ENCODE measurements at regions not wholly inside any gene's neighbourhood (a gene's known extent, or its start where the extent isn't known, plus 50 kb on each side); places are given as distances from the start of the nearest gene placed in this dataset.

DNA sequence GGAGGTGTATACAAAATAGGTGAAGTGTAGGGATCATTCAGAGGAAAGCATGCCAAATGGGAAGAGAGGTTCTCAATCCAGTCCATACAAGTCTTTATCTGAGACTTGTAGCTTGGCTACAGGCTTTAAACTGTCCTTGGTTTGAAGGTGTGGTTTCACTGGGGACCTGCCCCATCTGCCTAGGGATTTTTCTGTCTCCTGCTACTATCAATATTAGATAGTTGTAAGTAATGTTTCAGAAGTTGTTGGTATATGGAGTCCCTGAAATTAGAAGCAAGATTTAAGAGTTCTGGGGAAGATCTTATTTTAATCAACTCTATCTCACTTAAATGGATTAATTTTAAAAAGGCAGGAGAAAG, 100.9 kb downstream of the ANKRD7 start:
- no peak overlapping the region for H3K27ac ChIP-seq (ENCODE audit: low read depth, low read length)
- no peak overlapping the region for H3K4me3 ChIP-seq (ENCODE audit: insufficient read depth, low read depth, low read length)
- no peak for TF ChIP-seq CTCF (IDR thresholded peaks at IDR 0.05; ENCODE audit: insufficient read depth, low read depth, low read length)
- no peak for TF ChIP-seq EZH2 (IDR thresholded peaks at IDR 0.05; ENCODE audit: insufficient read depth, low read length)
- no peak overlapping the region for H3K27ac Mint-ChIP-seq (ENCODE audit: unreplicated experiment)
- H3K36me3 ChIP-seq (ENCODE audit: insufficient read depth, low read length): no peaks in the 10 kb centered on the region
- H3K9me3 ChIP-seq (ENCODE audit: insufficient read depth, low read depth, low read length): no peaks in the 10 kb centered on the region
- no peaks in the 10 kb centered on the region for H3K4me1 Mint-ChIP-seq (ENCODE audit: low read depth, unreplicated experiment)
- H3K36me3 Mint-ChIP-seq (ENCODE audit: low read depth, unreplicated experiment): no peaks in the 10 kb centered on the region
- no peak overlapping the region for H3K4me2 ChIP-seq (ENCODE audit: low read length)
- DNase-seq (ENCODE audit: low read depth) (no peak), FAIRE-seq (no peak)
- H3K9ac ChIP-seq (ENCODE audit: low read length): no peak overlapping the region
- no peaks in the 10 kb centered on the region for H4K20me1 ChIP-seq (ENCODE audit: insufficient read depth, low read length)
- no peak overlapping the region for H2AFZ ChIP-seq (ENCODE audit: low read depth, low read length)
- no peaks in the 10 kb centered on the region for H3K27me3 Mint-ChIP-seq (ENCODE audit: low read depth, unreplicated experiment)
- H3K27me3 ChIP-seq (ENCODE audit: insufficient read depth, low read length): no peaks in the 10 kb centered on the region
- no peaks in the 10 kb centered on the region for H3K79me2 ChIP-seq (ENCODE audit: insufficient read depth, low read length)
- no peaks in the 10 kb centered on the region for H3K4me1 ChIP-seq (ENCODE audit: insufficient read depth, low read length)
- H3K9me3 Mint-ChIP-seq (ENCODE audit: unreplicated experiment): no peaks in the 10 kb centered on the region
- H3K4me3 Mint-ChIP-seq (ENCODE audit: unreplicated experiment): no peak overlapping the region

DNA sequence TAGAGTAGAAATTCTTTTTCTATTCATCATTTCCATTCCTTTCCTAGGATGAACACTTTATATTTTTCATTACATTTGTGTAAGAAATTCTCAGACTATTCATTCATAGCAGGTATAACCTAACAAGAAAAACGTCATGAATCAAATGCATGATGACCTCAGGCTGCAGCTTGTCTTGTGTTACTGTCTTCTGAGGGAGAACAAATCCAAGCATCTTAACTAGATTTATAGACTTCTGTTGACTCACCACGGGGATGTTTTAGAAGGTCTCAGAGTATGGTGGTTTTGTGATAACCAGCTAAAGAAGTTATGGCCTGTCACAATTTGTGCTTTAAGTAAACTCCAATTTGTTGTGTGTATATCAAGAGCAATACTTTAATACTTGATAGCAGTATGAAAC, 102.7 kb downstream of the ANKRD7 start:
- no peaks in the 10 kb centered on the region for H3K79me2 ChIP-seq (ENCODE audit: insufficient read depth, low read length)
- no peaks in the 10 kb centered on the region for H3K36me3 ChIP-seq (ENCODE audit: insufficient read depth, low read length)
- no peak overlapping the region for H3K4me3 Mint-ChIP-seq (ENCODE audit: unreplicated experiment)
- DNase-seq (ENCODE audit: low read depth) (peak; percentile 42), FAIRE-seq (no peak)
- H3K4me1 Mint-ChIP-seq (ENCODE audit: low read depth, unreplicated experiment): no peaks in the 10 kb centered on the region
- no peak overlapping the region for H3K4me3 ChIP-seq (ENCODE audit: insufficient read depth, low read depth, low read length)
- no peak for TF ChIP-seq EZH2 (IDR thresholded peaks at IDR 0.05; ENCODE audit: insufficient read depth, low read length)
- no peak for TF ChIP-seq CTCF (IDR thresholded peaks at IDR 0.05; ENCODE audit: insufficient read depth, low read depth, low read length)
- H3K27me3 Mint-ChIP-seq (ENCODE audit: low read depth, unreplicated experiment): no peaks in the 10 kb centered on the region
- H3K27ac Mint-ChIP-seq (ENCODE audit: unreplicated experiment): no peak overlapping the region
- no peak overlapping the region for H3K9ac ChIP-seq (ENCODE audit: low read length)
- no peaks in the 10 kb centered on the region for H4K20me1 ChIP-seq (ENCODE audit: insufficient read depth, low read length)
- no peaks in the 10 kb centered on the region for H3K4me1 ChIP-seq (ENCODE audit: insufficient read depth, low read length)
- no peak overlapping the region for H3K27ac ChIP-seq (ENCODE audit: low read depth, low read length)
- H2AFZ ChIP-seq (ENCODE audit: low read depth, low read length): no peak overlapping the region
- H3K9me3 ChIP-seq (ENCODE audit: insufficient read depth, low read depth, low read length): no peaks in the 10 kb centered on the region
- H3K9me3 Mint-ChIP-seq (ENCODE audit: unreplicated experiment): no peaks in the 10 kb centered on the region
- H3K4me2 ChIP-seq (ENCODE audit: low read length): no peak overlapping the region
- H3K36me3 Mint-ChIP-seq (ENCODE audit: low read depth, unreplicated experiment): no peaks in the 10 kb centered on the region
- no peaks in the 10 kb centered on the region for H3K27me3 ChIP-seq (ENCODE audit: insufficient read depth, low read length)

- Histone ChIP-seq H3K27ac (ENCODE audit: low read depth, low read length) (no peak overlapping the region), H3K27me3 (ENCODE audit: insufficient read depth, low read length) (no peaks in the 10 kb centered on the region), H3K4me3 (ENCODE audit: insufficient read depth, low read depth, low read length) (no peak overlapping the region), H3K79me2 (ENCODE audit: insufficient read depth, low read length) (no peaks in the 10 kb centered on the region), H3K36me3 (ENCODE audit: insufficient read depth, low read length) (no peaks in the 10 kb centered on the region), H3K4me1 (ENCODE audit: insufficient read depth, low read length) (no peaks in the 10 kb centered on the region), H3K9me3 (ENCODE audit: insufficient read depth, low read depth, low read length) (no peaks in the 10 kb centered on the region), H3K4me2 (ENCODE audit: low read length) (no peak overlapping the region), H4K20me1 (ENCODE audit: insufficient read depth, low read length) (no peaks in the 10 kb centered on the region), H3K9ac (ENCODE audit: low read length) (no peak overlapping the region), H2AFZ (ENCODE audit: low read depth, low read length) (no peak overlapping the region)
- TF ChIP-seq EZH2 (IDR thresholded peaks at IDR 0.05; ENCODE audit: insufficient read depth, low read length) (no peak), CTCF (IDR thresholded peaks at IDR 0.05; ENCODE audit: insufficient read depth, low read depth, low read length) (no peak)
- Mint-ChIP-seq H3K27ac (ENCODE audit: unreplicated experiment) (no peak overlapping the region), H3K36me3 (ENCODE audit: low read depth, unreplicated experiment) (no peaks in the 10 kb centered on the region), H3K9me3 (ENCODE audit: unreplicated experiment) (no peaks in the 10 kb centered on the region), H3K4me1 (ENCODE audit: low read depth, unreplicated experiment) (no peaks in the 10 kb centered on the region), H3K4me3 (ENCODE audit: unreplicated experiment) (no peak overlapping the region), H3K27me3 (ENCODE audit: low read depth, unreplicated experiment) (no peaks in the 10 kb centered on the region)
- no peak for FAIRE-seq
- DNase-seq (ENCODE audit: low read depth): no peak
Measured at GRCh38 chr7:118328505-118329211, 104.2 kb downstream of the ANKRD7 start.

Data from astrocyte (in vitro differentiated cells and primary cell).